Sigmoid colon (tissue), 6 donors: ENCODE measurements at regions not wholly inside any gene's neighbourhood (a gene's known extent, or its start where the extent isn't known, plus 50 kb on each side); places are given as distances from the start of the nearest gene placed in this dataset.

Experiments used
- DNase-seq: peaks from one replicate; pipeline ENCODE4 v3.0.0-alpha.2; 2019
- H3K27ac ChIP-seq, 4 donors: fragments of 200-600 bp; sonication (generic); one replicate each; pipeline ENCODE4 v1.5.1; 2016 to 2019; ENCODE audit warnings: mild to moderate bottlenecking in 1 of 4
- H3K27me3 ChIP-seq, 3 donors: fragments of 200-600 bp; sonication (generic); one replicate each; pipeline ENCODE4 v1.5.1; 2019; ENCODE audit warnings: mild to moderate bottlenecking in 1 of 3
- H3K36me3 ChIP-seq, 4 donors: fragments of 200-600 bp; sonication (generic); one replicate each; pipeline ENCODE4 v1.5.1; 2016 to 2019
- H3K4me1 ChIP-seq, 4 donors: fragments of 200-600 bp; sonication (generic); one replicate each; pipeline ENCODE4 v1.5.1; 2017 to 2019
- H3K4me3 ChIP-seq, 4 donors: fragments of 200-600 bp; sonication (generic); one replicate each; pipeline ENCODE4 v1.5.1; 2017 to 2019; ENCODE audit warnings: mild to moderate bottlenecking in 2 of 4, moderate library complexity in 1 of 4
- H3K9me3 ChIP-seq, 4 donors: fragments of 200-600 bp in 3 of 4; sonication (generic) in 3 of 4; one replicate each; pipeline versions ENCODE4 v1.5.1 to v1.6.1; 2013 to 2019
- EP300 ChIP-seq, 4 donors: sonication (generic); formaldehyde crosslinking; IDR thresholded peaks; one replicate each; pipeline ENCODE4 v1.6.1; 2017; ENCODE audit warnings: antibody characterized with exemption in 4 of 4
- POLR2A ChIP-seq, 2 donors: fragments of 450-650 bp; IDR thresholded peaks; one replicate each; pipeline ENCODE4 v1.6.1; 2016; ENCODE audit warnings: antibody characterized with exemption in 2 of 2, mild to moderate bottlenecking in 2 of 2, moderate library complexity in 2 of 2
- POLR2AphosphoS5 ChIP-seq, 4 donors: sonication (generic); formaldehyde crosslinking; IDR thresholded peaks; one replicate each; pipeline ENCODE4 v1.6.1; 2017; ENCODE audit warnings: antibody characterized with exemption in 4 of 4
- WGBS, 2 donors: extraction: QIAGEN DNeasy Blood & Tissue Kit; methylation state at CpG; one replicate each; pipeline ENCODE4 v1.1.7; 2013; 5-methylcytosine and 5-hydroxymethylcytosine counted together
- intact Hi-C: fragments of 100-400 bp; cut with DNase I; formaldehyde crosslinking; loops from one replicate; pipeline ENCODE4 v1.15.1; 2023
- TF ChIP-seq, protein P1 (sequence below), 4 experiments: fragments of 450-650 bp in 3 of 4; fragments of 200-600 bp in 1 of 4; IDR thresholded peaks; one replicate each; pipeline ENCODE4 v1.5.1; 2016 to 2019; ENCODE audit warnings: antibody characterized with exemption in 4 of 4, mild to moderate bottlenecking in 3 of 4, moderate library complexity in 2 of 4
- donor health status: healthy with polysubstance abuse.
- donor health status: healthy.

DNA sequence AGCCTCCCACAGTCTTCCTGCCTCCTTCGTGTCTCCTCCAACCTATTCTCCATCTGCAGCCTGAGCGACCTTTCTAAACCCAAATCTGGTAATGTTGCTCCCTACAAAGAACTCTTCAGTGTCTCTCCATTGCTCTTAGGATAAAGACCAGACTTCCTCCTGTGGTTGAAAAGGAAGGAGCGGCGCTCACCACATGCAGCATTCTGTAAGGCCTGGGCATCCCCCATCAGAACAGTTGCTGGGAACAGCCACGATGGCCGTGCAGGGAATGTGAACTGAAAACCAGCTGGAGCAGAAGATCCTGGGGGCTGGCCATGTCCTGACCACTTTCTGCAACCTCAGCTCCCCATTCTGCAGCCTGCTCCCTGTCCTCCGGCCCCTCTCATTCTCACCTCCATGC, 237.8 kb upstream of the ZMIZ1 start:
- no peak for DNase-seq
- Histone ChIP-seq H3K27ac (no peak overlapping the region), H3K4me1 (peaks cover 0 to 29% (median 21%) of the 10 kb centered on the region in 4 donors), H3K4me3 (no peak overlapping the region), H3K36me3 (no peaks in the 10 kb centered on the region), H3K27me3 (no peaks in the 10 kb centered on the region), H3K9me3 (peaks cover 0 to 2% (median 0%) of the 10 kb centered on the region in 4 donors)
- intact Hi-C loops = no loop called here
- no peak for TF ChIP-seq POLR2AphosphoS5 (IDR thresholded peaks at IDR 0.05)
- TF ChIP-seq EP300 (IDR thresholded peaks at IDR 0.05) = no peak
- no peak for TF ChIP-seq POLR2A (IDR thresholded peaks at IDR 0.05)
- TF ChIP-seq, protein P1, sequence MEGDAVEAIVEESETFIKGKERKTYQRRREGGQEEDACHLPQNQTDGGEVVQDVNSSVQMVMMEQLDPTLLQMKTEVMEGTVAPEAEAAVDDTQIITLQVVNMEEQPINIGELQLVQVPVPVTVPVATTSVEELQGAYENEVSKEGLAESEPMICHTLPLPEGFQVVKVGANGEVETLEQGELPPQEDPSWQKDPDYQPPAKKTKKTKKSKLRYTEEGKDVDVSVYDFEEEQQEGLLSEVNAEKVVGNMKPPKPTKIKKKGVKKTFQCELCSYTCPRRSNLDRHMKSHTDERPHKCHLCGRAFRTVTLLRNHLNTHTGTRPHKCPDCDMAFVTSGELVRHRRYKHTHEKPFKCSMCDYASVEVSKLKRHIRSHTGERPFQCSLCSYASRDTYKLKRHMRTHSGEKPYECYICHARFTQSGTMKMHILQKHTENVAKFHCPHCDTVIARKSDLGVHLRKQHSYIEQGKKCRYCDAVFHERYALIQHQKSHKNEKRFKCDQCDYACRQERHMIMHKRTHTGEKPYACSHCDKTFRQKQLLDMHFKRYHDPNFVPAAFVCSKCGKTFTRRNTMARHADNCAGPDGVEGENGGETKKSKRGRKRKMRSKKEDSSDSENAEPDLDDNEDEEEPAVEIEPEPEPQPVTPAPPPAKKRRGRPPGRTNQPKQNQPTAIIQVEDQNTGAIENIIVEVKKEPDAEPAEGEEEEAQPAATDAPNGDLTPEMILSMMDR (IDR thresholded peaks at IDR 0.05) = no peak
- WGBS, 2 donors = 55 to 85% methylated on average over 7 of the region's 7 CpGs

DNA sequence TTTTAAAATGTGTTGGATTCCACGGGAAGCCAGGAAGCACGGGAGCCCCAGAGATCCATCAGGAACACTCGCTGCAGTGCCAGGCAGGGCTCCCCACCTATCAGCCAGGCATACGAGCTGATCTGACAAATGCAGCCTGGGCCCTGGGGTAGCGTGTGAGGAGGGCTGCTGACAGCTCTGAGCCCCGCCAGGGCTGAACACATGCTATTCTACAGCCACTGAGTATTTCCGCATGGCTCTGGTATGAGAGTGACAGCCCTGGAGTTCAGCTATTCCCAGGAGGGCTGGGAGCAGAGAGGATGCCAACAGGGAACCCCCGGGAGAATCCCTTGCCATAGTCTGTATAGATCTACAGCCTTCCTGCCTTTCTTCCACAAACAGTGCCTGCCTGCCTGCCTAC, 237.3 kb upstream of the ZMIZ1 start:
- TF ChIP-seq EP300 (IDR thresholded peaks at IDR 0.05) = no peak
- TF ChIP-seq POLR2AphosphoS5 (IDR thresholded peaks at IDR 0.05) = no peak
- peaks cover 0 to 29% (median 21%) of the 10 kb centered on the region in 4 donors for H3K4me1 ChIP-seq
- no peak overlapping the region for H3K4me3 ChIP-seq
- H3K27me3 ChIP-seq = no peaks in the 10 kb centered on the region
- intact Hi-C loops = no loop called here
- H3K9me3 ChIP-seq = peaks cover 0 to 2% (median 0%) of the 10 kb centered on the region in 4 donors
- H3K36me3 ChIP-seq = no peaks in the 10 kb centered on the region
- DNase-seq = no peak
- WGBS, 2 donors = 80 to 82% methylated on average over 8 of the region's 8 CpGs
- H3K27ac ChIP-seq = no peak overlapping the region

DNA sequence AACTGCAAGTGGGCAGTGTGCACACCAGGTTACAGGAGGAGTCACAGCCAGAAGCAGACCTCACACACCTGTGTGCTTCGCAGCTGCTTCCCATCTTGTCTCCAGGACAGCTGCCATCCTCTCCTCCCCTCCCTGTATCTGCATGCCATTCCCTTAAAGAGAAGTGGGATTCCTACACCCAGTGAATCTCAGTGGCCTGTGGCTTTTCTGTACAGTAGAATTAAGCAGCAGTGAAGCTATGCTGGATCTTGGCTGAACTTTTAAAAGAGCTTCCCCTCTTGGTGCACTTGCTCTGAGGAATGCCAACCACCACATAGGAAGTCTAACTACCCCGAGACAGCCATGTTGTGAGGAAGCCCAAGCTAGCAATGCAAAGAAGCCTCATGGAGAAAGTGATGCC, 236.5 kb upstream of the ZMIZ1 start:
- H3K4me3 ChIP-seq = no peak overlapping the region
- intact Hi-C loops = no loop called here
- 89 to 90% methylated on average over 2 of the region's 2 CpGs for WGBS, 2 donors
- TF ChIP-seq, protein P1 (IDR thresholded peaks at IDR 0.05) = no peak
- TF ChIP-seq POLR2AphosphoS5 (IDR thresholded peaks at IDR 0.05) (no peak), POLR2A (IDR thresholded peaks at IDR 0.05) (no peak), EP300 (IDR thresholded peaks at IDR 0.05) (no peak)
- no peaks in the 10 kb centered on the region for H3K36me3 ChIP-seq
- no peak for DNase-seq
- peaks cover 0 to 2% (median 0%) of the 10 kb centered on the region in 4 donors for H3K9me3 ChIP-seq
- H3K27ac ChIP-seq = no peak overlapping the region
- no peaks in the 10 kb centered on the region for H3K27me3 ChIP-seq
- H3K4me1 ChIP-seq = peaks cover 0 to 29% (median 21%) of the 10 kb centered on the region in 4 donors

DNA sequence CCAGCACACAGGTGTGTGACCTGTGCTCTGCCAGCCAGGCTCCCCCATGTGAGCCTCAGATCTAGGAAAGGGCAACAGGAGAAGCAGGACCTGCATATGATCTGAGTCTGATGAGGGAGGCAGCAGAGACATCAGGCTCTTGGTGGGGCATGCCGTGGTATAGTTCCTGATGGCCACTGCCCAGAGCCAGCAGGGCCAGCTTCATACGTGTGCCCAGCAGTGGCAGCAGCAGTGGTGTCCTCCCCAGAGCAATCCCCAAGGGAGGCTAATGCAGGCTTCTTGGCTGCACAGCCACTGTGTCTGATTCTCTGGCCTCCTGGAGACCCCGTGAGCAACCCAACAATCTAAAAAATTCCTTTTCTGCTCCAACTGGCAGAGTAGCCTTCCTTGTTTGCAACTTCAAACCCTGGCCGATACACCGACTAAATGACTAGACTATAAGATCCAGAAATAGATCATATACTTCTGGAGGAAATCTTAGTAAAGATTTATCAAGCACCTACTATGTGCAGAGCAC, 230.6 kb upstream of the ZMIZ1 start:
- DNase-seq = no peak
- intact Hi-C loops = no loop called here
- no peaks in the 10 kb centered on the region for H3K27me3 ChIP-seq
- H3K4me3 ChIP-seq = no peak overlapping the region
- no peaks in the 10 kb centered on the region for H3K36me3 ChIP-seq
- no peak overlapping the region for H3K27ac ChIP-seq
- 76 to 86% methylated on average over 5 of the region's 5 CpGs for WGBS, 2 donors
- peaks cover 0 to 8% (median 5%) of the 10 kb centered on the region in 4 donors for H3K4me1 ChIP-seq
- H3K9me3 ChIP-seq = no peaks in the 10 kb centered on the region
- TF ChIP-seq POLR2A (IDR thresholded peaks at IDR 0.05) (no peak), EP300 (IDR thresholded peaks at IDR 0.05) (no peak), POLR2AphosphoS5 (IDR thresholded peaks at IDR 0.05) (no peak)
- TF ChIP-seq, protein P1 (IDR thresholded peaks at IDR 0.05) = no peak

DNA sequence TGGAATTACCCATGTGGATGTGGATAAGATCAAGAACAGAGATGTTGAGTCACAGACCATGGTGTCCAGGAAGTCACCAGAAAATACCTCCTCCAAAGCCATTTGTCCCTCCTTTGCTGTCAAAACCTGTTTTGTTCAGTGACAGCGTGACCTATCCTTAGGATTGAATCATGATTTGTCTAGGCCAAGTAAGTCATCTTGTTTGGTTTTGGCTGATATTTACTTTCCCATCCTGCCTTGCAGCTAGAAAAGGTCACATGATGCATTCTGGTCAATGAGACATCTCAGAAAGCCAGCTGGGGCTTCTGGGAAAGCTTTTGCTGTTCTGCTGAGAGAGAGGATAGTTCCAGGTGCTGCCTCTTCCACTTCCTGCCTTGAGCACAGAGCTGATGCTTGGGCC, 225.3 kb upstream of the ZMIZ1 start:
- H3K27ac ChIP-seq = no peak overlapping the region
- TF ChIP-seq EP300 (IDR thresholded peaks at IDR 0.05) = no peak
- no peak for TF ChIP-seq POLR2A (IDR thresholded peaks at IDR 0.05)
- TF ChIP-seq, protein P1 (IDR thresholded peaks at IDR 0.05) = no peak
- no peak for TF ChIP-seq POLR2AphosphoS5 (IDR thresholded peaks at IDR 0.05)
- no peak for DNase-seq
- intact Hi-C loops = no loop called here
- H3K27me3 ChIP-seq = no peaks in the 10 kb centered on the region
- peaks cover 0 to 10% (median 0%) of the 10 kb centered on the region in 4 donors for H3K4me1 ChIP-seq
- H3K4me3 ChIP-seq = no peak overlapping the region
- H3K36me3 ChIP-seq = no peaks in the 10 kb centered on the region
- H3K9me3 ChIP-seq = no peaks in the 10 kb centered on the region
- WGBS, 2 donors = 92 to 98% methylated on average over 1 of the region's 1 CpG
